ENCODE measurements at regions not wholly inside any gene's neighbourhood (a gene's known extent, or its start where the extent isn't known, plus 50 kb on each side); places are given as distances from the start of the nearest gene placed in this dataset.

GRCh38 chr10:10211409-10211808 is 806.3 kb upstream of the CELF2 start:
- TF ChIP-seq, protein P1, sequence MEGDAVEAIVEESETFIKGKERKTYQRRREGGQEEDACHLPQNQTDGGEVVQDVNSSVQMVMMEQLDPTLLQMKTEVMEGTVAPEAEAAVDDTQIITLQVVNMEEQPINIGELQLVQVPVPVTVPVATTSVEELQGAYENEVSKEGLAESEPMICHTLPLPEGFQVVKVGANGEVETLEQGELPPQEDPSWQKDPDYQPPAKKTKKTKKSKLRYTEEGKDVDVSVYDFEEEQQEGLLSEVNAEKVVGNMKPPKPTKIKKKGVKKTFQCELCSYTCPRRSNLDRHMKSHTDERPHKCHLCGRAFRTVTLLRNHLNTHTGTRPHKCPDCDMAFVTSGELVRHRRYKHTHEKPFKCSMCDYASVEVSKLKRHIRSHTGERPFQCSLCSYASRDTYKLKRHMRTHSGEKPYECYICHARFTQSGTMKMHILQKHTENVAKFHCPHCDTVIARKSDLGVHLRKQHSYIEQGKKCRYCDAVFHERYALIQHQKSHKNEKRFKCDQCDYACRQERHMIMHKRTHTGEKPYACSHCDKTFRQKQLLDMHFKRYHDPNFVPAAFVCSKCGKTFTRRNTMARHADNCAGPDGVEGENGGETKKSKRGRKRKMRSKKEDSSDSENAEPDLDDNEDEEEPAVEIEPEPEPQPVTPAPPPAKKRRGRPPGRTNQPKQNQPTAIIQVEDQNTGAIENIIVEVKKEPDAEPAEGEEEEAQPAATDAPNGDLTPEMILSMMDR (optimal IDR thresholded peaks at IDR 0.05 in 1 of 3, IDR thresholded peaks at IDR 0.05 in 1 of 3, conservative IDR thresholded peaks at IDR 0.05 in 1 of 3; ENCODE audit: extremely low read depth in 1 of 3, insufficient read depth in 2 of 3, low read length in 3 of 3): no peak
- no peak for TF ChIP-seq EZH2 (IDR thresholded peaks at IDR 0.05; ENCODE audit: low read length)
